TTC549 (cell line): ENCODE measurements at regions not wholly inside any gene's neighbourhood (a gene's known extent, or its start where the extent isn't known, plus 50 kb on each side); places are given as distances from the start of the nearest gene placed in this dataset.
"Not testable (repeated sequence)": the region's sequence is repeated elsewhere in the genome, so short reads cannot be mapped to it uniquely, and the experiment has no call there.

Experiments used
- FAIRE-seq: peaks from 2 replicates; lab custom pipeline; 2012; peaks lifted over from hg19 to GRCh38; lab: Jason Lieb, UNC

- FAIRE-seq = no peak
Measured at GRCh38 chrX:118215346-118215745, 98.7 kb upstream of the KLHL13 start.

GRCh38 chrX:118216087-118216486 lies 99.5 kb upstream of the KLHL13 start:
- no peak for FAIRE-seq

DNA sequence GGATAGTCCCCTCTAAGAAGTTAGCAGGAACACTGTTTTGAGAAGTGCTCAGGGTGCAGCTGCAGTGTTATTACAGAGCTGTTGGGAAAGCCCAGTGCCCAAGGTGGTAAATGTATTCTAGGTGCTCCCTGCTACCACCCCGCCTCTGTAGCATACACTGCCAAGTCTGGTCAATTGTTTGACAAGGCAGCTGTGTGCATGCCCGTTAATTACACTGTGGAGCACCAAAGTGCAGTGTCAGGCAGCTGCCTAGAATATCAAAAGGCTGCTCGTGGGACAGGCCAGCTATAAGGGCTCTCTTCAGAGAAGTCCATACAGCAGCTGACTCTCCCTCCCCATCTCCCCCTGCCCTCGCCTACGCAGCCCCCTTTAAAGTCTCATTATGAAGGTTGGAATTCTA lies 99.9 kb upstream of the KLHL13 start:
- FAIRE-seq = no peak

DNA sequence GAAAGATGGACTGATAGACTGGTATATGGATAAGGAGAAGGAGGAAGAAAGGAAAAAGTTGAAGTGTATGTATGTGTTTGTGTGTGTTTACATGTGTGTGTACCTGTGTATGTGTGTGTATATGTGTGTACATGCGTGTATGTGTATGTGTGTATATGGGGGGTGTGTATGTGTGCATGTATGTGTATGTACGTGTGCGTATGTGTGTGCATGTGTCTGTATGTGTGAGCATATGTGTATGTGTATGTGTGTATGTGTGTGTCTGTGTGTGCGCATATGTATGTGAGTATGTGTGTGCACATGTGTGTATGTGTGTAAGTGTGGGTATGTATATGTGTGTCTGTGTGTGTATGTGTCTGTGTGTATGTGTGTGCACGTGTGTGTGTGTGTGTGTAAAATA lies 101.5 kb upstream of the KLHL13 start:
- FAIRE-seq = no peak

DNA sequence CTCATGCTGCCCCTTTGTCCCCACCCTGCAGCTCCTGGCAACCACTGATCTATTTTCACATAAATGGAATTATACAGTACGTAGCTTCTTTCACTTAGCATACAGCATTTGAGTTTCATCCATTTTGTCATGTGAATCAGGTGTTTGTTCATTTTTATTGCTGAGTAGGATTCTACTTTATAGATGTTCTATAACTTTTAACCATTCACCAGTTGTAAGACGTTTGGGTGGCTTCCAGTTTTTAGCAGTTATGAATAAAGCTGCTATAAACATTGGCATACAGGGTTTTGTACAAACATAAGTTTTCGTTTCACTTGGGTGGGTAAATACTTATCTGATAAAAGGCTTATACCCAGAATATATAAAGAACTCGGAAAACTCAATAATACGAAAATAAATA lies 102.3 kb upstream of the KLHL13 start:
- no peak for FAIRE-seq

DNA sequence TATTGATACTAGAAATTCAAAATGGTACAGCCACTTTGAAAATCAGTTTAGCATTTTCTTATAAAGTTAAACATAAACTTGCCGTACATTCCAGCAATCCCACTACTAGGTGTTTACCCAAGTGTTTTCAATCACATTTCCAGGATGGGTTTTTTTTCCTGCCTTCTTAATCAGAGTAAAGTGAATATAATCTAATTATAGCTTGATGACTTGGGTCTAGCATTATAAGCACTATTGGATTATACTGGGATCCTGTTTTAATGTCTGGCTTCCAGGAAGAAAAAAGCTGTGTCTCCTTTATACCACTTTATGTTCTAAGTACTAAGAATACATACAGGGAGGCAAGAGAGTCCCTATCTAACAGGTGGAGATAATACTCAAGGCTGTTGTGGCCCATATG lies 103.3 kb upstream of the KLHL13 start:
- no peak for FAIRE-seq

DNA sequence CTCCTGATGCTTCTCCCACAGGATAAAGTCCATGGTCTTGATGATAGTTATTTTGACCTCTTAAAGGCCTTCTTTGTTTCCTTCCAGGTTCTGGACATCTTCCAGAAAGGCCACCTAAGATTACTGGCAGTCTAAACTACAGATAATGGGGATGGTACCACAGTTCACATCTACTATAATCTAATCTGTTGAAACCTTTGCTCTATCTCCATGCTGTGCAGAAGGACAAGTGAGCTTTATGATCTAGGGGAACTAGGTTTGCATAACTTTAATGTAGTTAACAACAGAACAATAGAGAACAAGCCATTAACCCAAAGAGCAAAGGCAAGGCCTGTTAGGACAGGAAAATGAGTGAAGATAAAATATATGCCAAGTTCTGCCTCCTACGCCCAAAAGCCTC lies 103.9 kb upstream of the KLHL13 start:
- FAIRE-seq = no peak

- FAIRE-seq = no peak
Measured at GRCh38 chrX:118221270-118221669, 104.7 kb upstream of the KLHL13 start.

GRCh38 chrX:118221733-118222132 lies 105.1 kb upstream of the KLHL13 start:
- FAIRE-seq = no peak

DNA sequence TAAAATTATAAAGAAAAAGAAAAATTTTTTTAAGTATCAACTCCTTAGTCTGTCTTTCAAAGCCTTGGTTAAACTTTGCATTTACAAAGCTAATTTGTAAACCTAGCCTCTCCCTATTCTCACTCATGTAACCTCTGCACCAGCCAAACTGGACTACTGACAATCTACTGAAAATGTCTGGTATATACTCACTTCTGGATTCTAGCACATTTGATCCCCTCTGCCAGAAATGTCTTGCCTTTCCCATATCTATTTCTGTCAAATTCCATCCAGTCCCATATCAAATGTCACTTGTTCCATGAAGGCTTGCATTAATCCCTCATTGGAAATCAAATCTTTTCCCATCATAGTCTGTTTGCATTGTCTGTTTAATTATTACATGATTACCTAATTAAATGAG lies 105.8 kb upstream of the KLHL13 start:
- no peak for FAIRE-seq

- no peak for FAIRE-seq
Measured at GRCh38 chrX:118225711-118226428, 109.3 kb upstream of the KLHL13 start.

GRCh38 chrX:118228041-118228440 lies 111.4 kb upstream of the KLHL13 start:
- FAIRE-seq = no peak

DNA sequence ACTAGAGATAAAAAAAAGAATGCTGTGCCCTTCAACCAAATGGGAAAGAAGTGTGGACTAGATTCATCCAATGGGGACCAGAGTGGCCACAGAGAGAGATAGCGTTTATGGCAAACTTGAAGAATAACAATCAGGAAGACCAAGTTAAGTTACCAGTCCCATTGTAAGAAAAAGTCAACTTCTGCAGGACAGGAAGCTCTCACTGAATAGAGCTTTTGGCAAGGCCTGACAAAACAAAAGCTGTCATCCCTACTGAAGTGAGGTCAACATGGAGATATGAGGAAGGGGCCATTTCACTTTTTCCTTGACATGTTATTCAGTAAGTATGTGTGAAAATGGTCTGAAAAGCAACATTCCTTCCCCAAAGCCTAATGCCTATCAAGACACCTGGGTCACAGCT lies 111.8 kb upstream of the KLHL13 start:
- FAIRE-seq = no peak

GRCh38 chrX:118231464-118231863 lies 114.4 kb upstream of the WDR44 start:
- no peak for FAIRE-seq

GRCh38 chrX:118239178-118239870 lies 106.6 kb upstream of the WDR44 start:
- FAIRE-seq = no peak

- no peak for FAIRE-seq
Measured at GRCh38 chrX:118239913-118240698, 105.8 kb upstream of the WDR44 start.

DNA sequence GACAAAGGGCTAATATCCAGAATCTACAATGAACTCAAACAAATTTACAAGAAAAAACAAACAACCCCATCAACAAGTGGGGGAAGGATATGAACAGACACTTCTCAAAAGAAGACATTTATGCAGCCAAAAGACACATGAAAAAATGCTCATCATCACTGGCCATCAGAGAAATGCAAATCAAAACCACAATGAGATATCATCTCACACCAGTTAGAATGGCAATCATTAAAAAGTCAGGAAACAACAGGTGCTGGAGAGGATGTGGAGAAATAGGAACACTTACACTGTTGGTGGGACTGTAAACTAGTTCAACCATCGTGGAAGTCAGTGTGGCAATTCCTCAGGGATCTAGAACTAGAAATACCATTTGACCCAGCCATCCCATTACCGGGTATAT lies 98.9 kb upstream of the WDR44 start:
- not testable (repeated sequence) for FAIRE-seq

- FAIRE-seq = no peak
Measured at GRCh38 chrX:118249146-118249545, 96.8 kb upstream of the WDR44 start.

- no peak for FAIRE-seq
Measured at GRCh38 chrX:118250445-118250844, 95.5 kb upstream of the WDR44 start.

DNA sequence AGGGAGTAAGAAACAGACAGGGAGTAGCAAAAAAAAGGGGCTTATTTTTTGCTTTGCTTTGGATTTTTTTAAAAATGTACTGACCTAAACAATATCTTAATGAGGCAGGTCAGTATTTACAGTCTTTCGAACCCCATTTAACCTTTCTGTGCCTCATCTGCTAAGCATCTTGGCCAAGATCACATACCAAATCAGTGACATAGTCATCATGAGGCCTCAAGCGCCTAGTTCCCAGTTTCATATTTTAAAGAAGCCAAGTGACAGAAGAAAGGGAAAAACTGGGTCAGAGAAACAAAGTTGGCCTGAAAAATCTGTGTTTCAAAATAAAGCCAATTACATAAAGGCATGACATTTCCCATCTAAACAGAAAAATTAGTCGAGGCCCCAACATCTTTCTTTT lies 94.6 kb upstream of the WDR44 start:
- no peak for FAIRE-seq

- no peak for FAIRE-seq
Measured at GRCh38 chrX:118252967-118253366, 92.9 kb upstream of the WDR44 start.

DNA sequence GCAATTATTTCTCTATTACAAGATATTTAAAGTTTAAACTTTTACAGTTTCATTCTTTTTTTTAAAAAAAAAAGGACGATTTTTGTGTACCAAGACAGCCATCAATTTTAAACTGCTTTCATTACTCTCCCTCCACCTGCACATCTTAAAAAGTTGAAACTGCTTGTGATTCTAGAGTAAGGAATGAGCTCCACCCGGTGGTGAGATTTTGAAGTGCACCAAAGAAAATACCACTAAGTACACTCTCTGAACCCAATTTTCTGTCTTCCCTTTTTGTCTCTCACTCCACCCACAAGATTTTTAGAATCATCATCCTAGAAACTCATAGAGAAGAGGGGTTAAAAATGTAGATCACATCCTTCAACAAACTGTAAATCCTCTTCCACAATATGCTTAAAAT lies 91.3 kb upstream of the WDR44 start:
- FAIRE-seq = peak; percentile 71

- FAIRE-seq = no peak
Measured at GRCh38 chrX:118255921-118256320, 90.0 kb upstream of the WDR44 start.
